ENCODE measurements at regions not wholly inside any gene's neighbourhood (a gene's known extent, or its start where the extent isn't known, plus 50 kb on each side); places are given as distances from the start of the nearest gene placed in this dataset.

- peak; percentile 39 for DNase-seq (ENCODE audit: extremely low spot score, unreplicated experiment)
- Mint-ChIP-seq H3K4me1 (ENCODE audit: unreplicated experiment) (peaks cover 23% of the 10 kb centered on the region), H3K27me3 (no peaks in the 10 kb centered on the region), H3K4me3 (no peak overlapping the region), H3K36me3 (no peaks in the 10 kb centered on the region), H3K27ac (no peak overlapping the region), H3K9me3 (no peaks in the 10 kb centered on the region)
- TF ChIP-seq, protein P1, sequence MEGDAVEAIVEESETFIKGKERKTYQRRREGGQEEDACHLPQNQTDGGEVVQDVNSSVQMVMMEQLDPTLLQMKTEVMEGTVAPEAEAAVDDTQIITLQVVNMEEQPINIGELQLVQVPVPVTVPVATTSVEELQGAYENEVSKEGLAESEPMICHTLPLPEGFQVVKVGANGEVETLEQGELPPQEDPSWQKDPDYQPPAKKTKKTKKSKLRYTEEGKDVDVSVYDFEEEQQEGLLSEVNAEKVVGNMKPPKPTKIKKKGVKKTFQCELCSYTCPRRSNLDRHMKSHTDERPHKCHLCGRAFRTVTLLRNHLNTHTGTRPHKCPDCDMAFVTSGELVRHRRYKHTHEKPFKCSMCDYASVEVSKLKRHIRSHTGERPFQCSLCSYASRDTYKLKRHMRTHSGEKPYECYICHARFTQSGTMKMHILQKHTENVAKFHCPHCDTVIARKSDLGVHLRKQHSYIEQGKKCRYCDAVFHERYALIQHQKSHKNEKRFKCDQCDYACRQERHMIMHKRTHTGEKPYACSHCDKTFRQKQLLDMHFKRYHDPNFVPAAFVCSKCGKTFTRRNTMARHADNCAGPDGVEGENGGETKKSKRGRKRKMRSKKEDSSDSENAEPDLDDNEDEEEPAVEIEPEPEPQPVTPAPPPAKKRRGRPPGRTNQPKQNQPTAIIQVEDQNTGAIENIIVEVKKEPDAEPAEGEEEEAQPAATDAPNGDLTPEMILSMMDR (conservative IDR thresholded peaks at IDR 0.05): no peak
These were observed 209.4 kb downstream of the SEC14L1 start for GRCh38 chr17:77349976-77350830.

DNA sequence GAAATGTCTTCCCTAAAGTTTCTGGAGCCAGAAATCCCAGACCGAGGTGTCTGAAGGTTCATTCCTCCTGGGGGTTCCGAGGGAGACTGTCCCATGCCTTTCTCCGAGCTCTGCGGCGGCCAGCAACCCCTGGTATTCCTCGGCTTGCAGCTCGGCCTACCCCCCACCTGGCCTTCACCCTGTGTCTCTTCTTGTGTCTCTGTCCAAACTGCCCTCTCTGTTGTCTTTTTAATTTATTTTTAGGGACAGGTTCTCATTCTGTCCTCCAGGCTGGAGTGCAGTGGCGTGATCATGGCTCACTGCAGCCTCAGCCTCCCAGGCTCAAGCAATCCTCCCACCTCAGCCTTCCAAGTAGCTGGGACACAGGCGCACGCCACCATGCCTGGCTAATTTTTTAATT is 211.7 kb downstream of the SEC14L1 start:
- no peak overlapping the region for H3K4me3 Mint-ChIP-seq
- no peak overlapping the region for H3K27ac Mint-ChIP-seq
- TF ChIP-seq, protein P1 (conservative IDR thresholded peaks at IDR 0.05): no peak
- peaks cover 27% of the 10 kb centered on the region for H3K4me1 Mint-ChIP-seq (ENCODE audit: unreplicated experiment)
- no peaks in the 10 kb centered on the region for H3K36me3 Mint-ChIP-seq
- no peaks in the 10 kb centered on the region for H3K9me3 Mint-ChIP-seq
- H3K27me3 Mint-ChIP-seq: no peaks in the 10 kb centered on the region
- peak; percentile 40 for DNase-seq (ENCODE audit: extremely low spot score, unreplicated experiment)

DNA sequence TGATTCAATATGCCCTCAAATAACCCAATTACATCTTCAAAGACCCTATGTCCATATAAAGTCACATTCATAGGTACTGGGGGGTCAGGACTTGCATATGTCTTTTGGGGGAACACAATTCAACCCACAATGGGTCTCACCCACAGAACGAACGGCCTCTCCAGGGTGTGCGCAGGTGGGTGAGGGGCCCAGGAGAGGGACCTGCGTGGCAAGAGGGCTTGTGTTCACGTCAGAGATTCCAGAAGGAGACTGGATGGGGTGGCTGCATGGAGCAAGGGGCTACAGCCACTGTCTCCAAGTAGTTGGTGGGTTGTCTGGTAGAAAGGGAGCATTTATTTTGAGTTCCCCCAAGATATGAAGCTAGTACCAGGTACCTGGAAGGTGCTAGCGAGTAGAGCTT is 212.2 kb downstream of the SEC14L1 start:
- TF ChIP-seq, protein P1 (conservative IDR thresholded peaks at IDR 0.05): no peak
- peaks cover 31% of the 10 kb centered on the region for H3K4me1 Mint-ChIP-seq (ENCODE audit: unreplicated experiment)
- H3K4me3 Mint-ChIP-seq: peak overlapping the region; percentile 31
- H3K36me3 Mint-ChIP-seq: peaks cover 3% of the 10 kb centered on the region
- H3K27me3 Mint-ChIP-seq: no peaks in the 10 kb centered on the region
- DNase-seq (ENCODE audit: extremely low spot score, unreplicated experiment): peak; percentile 40
- no peak overlapping the region for H3K27ac Mint-ChIP-seq
- H3K9me3 Mint-ChIP-seq: no peaks in the 10 kb centered on the region

- Mint-ChIP-seq H3K4me1 (ENCODE audit: unreplicated experiment) (peaks cover 32% of the 10 kb centered on the region), H3K4me3 (no peak overlapping the region), H3K36me3 (peaks cover 3% of the 10 kb centered on the region), H3K9me3 (no peaks in the 10 kb centered on the region), H3K27me3 (no peaks in the 10 kb centered on the region), H3K27ac (peak overlapping the region; percentile 38)
- peak; percentile 40 for DNase-seq (ENCODE audit: extremely low spot score, unreplicated experiment)
- TF ChIP-seq, protein P1 (conservative IDR thresholded peaks at IDR 0.05): no peak
These were observed 213.1 kb downstream of the SEC14L1 start for GRCh38 chr17:77353684-77354419.

- TF ChIP-seq, protein P1 (conservative IDR thresholded peaks at IDR 0.05): no peak
- H3K27ac Mint-ChIP-seq: no peak overlapping the region
- H3K27me3 Mint-ChIP-seq: no peaks in the 10 kb centered on the region
- H3K9me3 Mint-ChIP-seq: no peaks in the 10 kb centered on the region
- DNase-seq (ENCODE audit: extremely low spot score, unreplicated experiment): no peak
- peaks cover 37% of the 10 kb centered on the region for H3K4me1 Mint-ChIP-seq (ENCODE audit: unreplicated experiment)
- H3K4me3 Mint-ChIP-seq: no peak overlapping the region
- H3K36me3 Mint-ChIP-seq: peaks cover 3% of the 10 kb centered on the region
These were observed 213.6 kb downstream of the SEC14L1 start for GRCh38 chr17:77354420-77354669.
